ENCODE measurements at regions not wholly inside any gene's neighbourhood (a gene's known extent, or its start where the extent isn't known, plus 50 kb on each side); places are given as distances from the start of the nearest gene placed in this dataset.
"Not testable (repeated sequence)": the region's sequence is repeated elsewhere in the genome, so short reads cannot be mapped to it uniquely, and the experiment has no call there.

- not testable (repeated sequence) for H3K27me3 Mint-ChIP-seq (ENCODE audit: low read depth); ATAC-seq (replicated peaks in 1 of 2); H3K4me3 Mint-ChIP-seq; H3K4me1 Mint-ChIP-seq (ENCODE audit: low read depth); H3K27ac Mint-ChIP-seq; H3K36me3 Mint-ChIP-seq (ENCODE audit: insufficient read depth in 2 of 2); DNase-seq
- peaks cover 10 to 15% of the 10 kb centered on the region in 2 donors for H3K9me3 Mint-ChIP-seq
Observed at GRCh38 chr3:78266550-78266949, 1226.7 kb downstream of the ROBO2 start.

- no peaks in the 10 kb centered on the region for H3K27me3 Mint-ChIP-seq (ENCODE audit: low read depth)
Observed at GRCh38 chr3:78267235-78267634, 1227.3 kb downstream of the ROBO2 start.

GRCh38 chr3:78268087-78268486, 1228.2 kb downstream of the ROBO2 start:
- peaks cover 10 to 13% of the 10 kb centered on the region in 2 donors for H3K9me3 Mint-ChIP-seq
- DNase-seq (no peak), ATAC-seq (replicated peaks in 1 of 2) (no peak)
- no peak overlapping the region for H3K27ac Mint-ChIP-seq
- no peaks in the 10 kb centered on the region for H3K27me3 Mint-ChIP-seq (ENCODE audit: low read depth)
- H3K4me1 Mint-ChIP-seq (ENCODE audit: low read depth): no peaks in the 10 kb centered on the region
- no peak overlapping the region for H3K4me3 Mint-ChIP-seq
- H3K36me3 Mint-ChIP-seq (ENCODE audit: insufficient read depth in 2 of 2): peaks cover 0 to 4% of the 10 kb centered on the region in 2 donors

More at GRCh38 chr3:78267235-78267634, 1227.3 kb downstream of the ROBO2 start:
- DNase-seq: no peak
- Mint-ChIP-seq H3K36me3 (ENCODE audit: insufficient read depth in 2 of 2) (peaks cover 0 to 4% of the 10 kb centered on the region in 2 donors), H3K9me3 (peaks cover 10 to 15% of the 10 kb centered on the region in 2 donors), H3K4me1 (ENCODE audit: low read depth) (no peaks in the 10 kb centered on the region), H3K27ac (no peak overlapping the region), H3K4me3 (no peak overlapping the region)
- ATAC-seq (replicated peaks in 1 of 2): no peak

GRCh38 chr3:78268716-78269668, 1229.1 kb downstream of the ROBO2 start:
- Mint-ChIP-seq H3K27me3 (ENCODE audit: low read depth) (no peaks in the 10 kb centered on the region), H3K36me3 (ENCODE audit: insufficient read depth in 2 of 2) (peaks cover 2 to 4% of the 10 kb centered on the region in 2 donors), H3K4me3 (no peak overlapping the region), H3K4me1 (ENCODE audit: low read depth) (no peaks in the 10 kb centered on the region), H3K27ac (no peak overlapping the region), H3K9me3 (peaks cover 11% of the 10 kb centered on the region in 2 donors)
- ATAC-seq (replicated peaks in 1 of 2): no peak
- DNase-seq: no peak

GRCh38 chr3:78273326-78273725, 1233.4 kb downstream of the ROBO2 start:
- Mint-ChIP-seq H3K4me1 (ENCODE audit: low read depth) (no peaks in the 10 kb centered on the region), H3K9me3 (peaks cover 0 to 5% of the 10 kb centered on the region in 2 donors), H3K36me3 (ENCODE audit: insufficient read depth in 2 of 2) (peaks cover 0 to 2% of the 10 kb centered on the region in 2 donors), H3K4me3 (no peak overlapping the region), H3K27me3 (ENCODE audit: low read depth) (no peaks in the 10 kb centered on the region), H3K27ac (no peak overlapping the region)
- ATAC-seq (replicated peaks in 1 of 2): no peak
- DNase-seq: no peak

GRCh38 chr3:78274475-78275065, 1234.7 kb downstream of the ROBO2 start:
- ATAC-seq (replicated peaks in 1 of 2) (no peak), DNase-seq (no peak)
- Mint-ChIP-seq H3K4me1 (ENCODE audit: low read depth) (no peaks in the 10 kb centered on the region), H3K27ac (no peak overlapping the region), H3K27me3 (ENCODE audit: low read depth) (no peaks in the 10 kb centered on the region), H3K36me3 (ENCODE audit: insufficient read depth in 2 of 2) (peaks cover 0 to 2% of the 10 kb centered on the region in 2 donors), H3K4me3 (no peak overlapping the region), H3K9me3 (peaks cover 0 to 5% of the 10 kb centered on the region in 2 donors)

GRCh38 chr3:78275420-78275852, 1235.5 kb downstream of the ROBO2 start:
- Mint-ChIP-seq H3K9me3 (peaks cover 0 to 5% of the 10 kb centered on the region in 2 donors), H3K27me3 (ENCODE audit: low read depth) (no peaks in the 10 kb centered on the region), H3K36me3 (ENCODE audit: insufficient read depth in 2 of 2) (peaks cover 0 to 2% of the 10 kb centered on the region in 2 donors), H3K4me1 (ENCODE audit: low read depth) (no peaks in the 10 kb centered on the region), H3K4me3 (no peak overlapping the region), H3K27ac (no peak overlapping the region)
- ATAC-seq (replicated peaks in 1 of 2): no peak
- no peak for DNase-seq

- H3K4me1 Mint-ChIP-seq (ENCODE audit: low read depth): no peaks in the 10 kb centered on the region
- H3K27me3 Mint-ChIP-seq (ENCODE audit: low read depth): no peaks in the 10 kb centered on the region
- peaks cover 0 to 2% of the 10 kb centered on the region in 2 donors for H3K36me3 Mint-ChIP-seq (ENCODE audit: insufficient read depth in 2 of 2)
- no peak overlapping the region for H3K4me3 Mint-ChIP-seq
- no peak for DNase-seq
- peaks cover 2 to 7% of the 10 kb centered on the region in 2 donors for H3K9me3 Mint-ChIP-seq
- H3K27ac Mint-ChIP-seq: no peak overlapping the region
- ATAC-seq (replicated peaks in 1 of 2): no peak
Observed at GRCh38 chr3:78277220-78277619, 1237.3 kb downstream of the ROBO2 start.

- ATAC-seq (replicated peaks in 1 of 2) (no peak), DNase-seq (no peak)
- Mint-ChIP-seq H3K4me1 (ENCODE audit: low read depth) (no peaks in the 10 kb centered on the region), H3K9me3 (peaks cover 6 to 10% of the 10 kb centered on the region in 2 donors), H3K4me3 (no peak overlapping the region), H3K36me3 (ENCODE audit: insufficient read depth in 2 of 2) (peaks cover 0 to 2% of the 10 kb centered on the region in 2 donors), H3K27ac (no peak overlapping the region), H3K27me3 (ENCODE audit: low read depth) (no peaks in the 10 kb centered on the region)
Observed at GRCh38 chr3:78277801-78278200, 1237.9 kb downstream of the ROBO2 start.

GRCh38 chr3:78279091-78279490, 1239.2 kb downstream of the ROBO2 start:
- no peak for ATAC-seq (replicated peaks in 1 of 2)
- H3K36me3 Mint-ChIP-seq (ENCODE audit: insufficient read depth in 2 of 2): no peaks in the 10 kb centered on the region
- DNase-seq: no peak
- no peak overlapping the region for H3K27ac Mint-ChIP-seq
- no peak overlapping the region for H3K4me3 Mint-ChIP-seq
- H3K4me1 Mint-ChIP-seq (ENCODE audit: low read depth): no peaks in the 10 kb centered on the region
- peaks cover 9 to 11% of the 10 kb centered on the region in 2 donors for H3K9me3 Mint-ChIP-seq
- no peaks in the 10 kb centered on the region for H3K27me3 Mint-ChIP-seq (ENCODE audit: low read depth)

GRCh38 chr3:78281381-78281780, 1241.5 kb downstream of the ROBO2 start:
- no peaks in the 10 kb centered on the region for H3K27me3 Mint-ChIP-seq (ENCODE audit: low read depth)
- H3K4me3 Mint-ChIP-seq: no peak overlapping the region
- H3K36me3 Mint-ChIP-seq (ENCODE audit: insufficient read depth in 2 of 2): no peaks in the 10 kb centered on the region
- no peak for ATAC-seq (replicated peaks in 1 of 2)
- no peaks in the 10 kb centered on the region for H3K4me1 Mint-ChIP-seq (ENCODE audit: low read depth)
- DNase-seq: no peak
- H3K9me3 Mint-ChIP-seq: peaks cover 8 to 9% of the 10 kb centered on the region in 2 donors
- H3K27ac Mint-ChIP-seq: no peak overlapping the region

- Mint-ChIP-seq H3K9me3 (peaks cover 8 to 9% of the 10 kb centered on the region in 2 donors), H3K4me1 (ENCODE audit: low read depth) (no peaks in the 10 kb centered on the region), H3K4me3 (no peak overlapping the region), H3K36me3 (ENCODE audit: insufficient read depth in 2 of 2) (no peaks in the 10 kb centered on the region), H3K27ac (no peak overlapping the region), H3K27me3 (ENCODE audit: low read depth) (no peaks in the 10 kb centered on the region)
- DNase-seq (no peak), ATAC-seq (replicated peaks in 1 of 2) (no peak)
Observed at GRCh38 chr3:78283994-78284393, 1244.1 kb downstream of the ROBO2 start.

- Mint-ChIP-seq H3K27ac (no peak overlapping the region), H3K4me3 (no peak overlapping the region), H3K9me3 (peaks cover 8 to 9% of the 10 kb centered on the region in 2 donors), H3K36me3 (ENCODE audit: insufficient read depth in 2 of 2) (no peaks in the 10 kb centered on the region), H3K27me3 (ENCODE audit: low read depth) (no peaks in the 10 kb centered on the region), H3K4me1 (ENCODE audit: low read depth) (no peaks in the 10 kb centered on the region)
- ATAC-seq (replicated peaks in 1 of 2) (no peak), DNase-seq (no peak)
Observed at GRCh38 chr3:78285032-78285728, 1245.3 kb downstream of the ROBO2 start.
